ENCODE measurements at regions not wholly inside any gene's neighbourhood (a gene's known extent, or its start where the extent isn't known, plus 50 kb on each side); places are given as distances from the start of the nearest gene placed in this dataset.

GRCh38 chrX:64097891-64098290 lies 107.6 kb downstream of the AMER1 start:
- no peak for TF ChIP-seq CTCF (conservative IDR thresholded peaks at IDR 0.05; ENCODE audit: low read depth, low read length)
- no peak for DNase-seq (ENCODE audit: low read depth)
- no peak overlapping the region for H3K4me3 ChIP-seq (ENCODE audit: low read depth, low read length)

DNA sequence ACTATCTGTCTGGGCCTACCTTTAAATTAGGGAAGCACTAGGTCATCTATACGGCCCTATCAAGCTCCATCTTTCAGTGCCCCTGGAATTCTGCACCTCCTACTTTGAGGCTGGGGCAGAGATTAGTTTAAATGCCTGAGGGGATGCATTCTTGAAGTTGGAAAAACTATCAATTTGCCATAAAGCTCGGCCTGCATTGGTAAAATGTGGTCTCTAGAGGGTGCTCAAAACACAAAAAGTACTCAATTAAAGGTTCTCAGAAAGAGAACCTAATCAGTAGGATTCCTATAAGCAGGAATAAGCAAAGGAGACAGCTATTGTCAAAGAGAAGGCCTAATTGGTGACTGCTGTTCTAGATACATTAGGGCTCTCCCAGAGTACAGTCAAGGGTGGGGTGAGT lies 111.7 kb downstream of the AMER1 start:
- DNase-seq (ENCODE audit: low read depth) = peak; percentile 0

More for the DNA sequence above, 111.7 kb downstream of the AMER1 start:
- peak; percentile 55 for TF ChIP-seq CTCF (conservative IDR thresholded peaks at IDR 0.05; ENCODE audit: low read depth, low read length)
- no peak overlapping the region for H3K4me3 ChIP-seq (ENCODE audit: low read depth, low read length)

All from epithelial cell of proximal tubule (primary cell).